SK-N-DZ (cell line): ENCODE measurements at regions not wholly inside any gene's neighbourhood (a gene's known extent, or its start where the extent isn't known, plus 50 kb on each side); places are given as distances from the start of the nearest gene placed in this dataset.

Experiments
- DNase-seq: peaks from one replicate; pipeline ENCODE4 v3.0.0-alpha.2; 2015; ENCODE audit warnings: low spot score

GRCh38 chr1:229884765-229885164 lies 182.3 kb upstream of the GALNT2 start:
- DNase-seq = no peak

DNA sequence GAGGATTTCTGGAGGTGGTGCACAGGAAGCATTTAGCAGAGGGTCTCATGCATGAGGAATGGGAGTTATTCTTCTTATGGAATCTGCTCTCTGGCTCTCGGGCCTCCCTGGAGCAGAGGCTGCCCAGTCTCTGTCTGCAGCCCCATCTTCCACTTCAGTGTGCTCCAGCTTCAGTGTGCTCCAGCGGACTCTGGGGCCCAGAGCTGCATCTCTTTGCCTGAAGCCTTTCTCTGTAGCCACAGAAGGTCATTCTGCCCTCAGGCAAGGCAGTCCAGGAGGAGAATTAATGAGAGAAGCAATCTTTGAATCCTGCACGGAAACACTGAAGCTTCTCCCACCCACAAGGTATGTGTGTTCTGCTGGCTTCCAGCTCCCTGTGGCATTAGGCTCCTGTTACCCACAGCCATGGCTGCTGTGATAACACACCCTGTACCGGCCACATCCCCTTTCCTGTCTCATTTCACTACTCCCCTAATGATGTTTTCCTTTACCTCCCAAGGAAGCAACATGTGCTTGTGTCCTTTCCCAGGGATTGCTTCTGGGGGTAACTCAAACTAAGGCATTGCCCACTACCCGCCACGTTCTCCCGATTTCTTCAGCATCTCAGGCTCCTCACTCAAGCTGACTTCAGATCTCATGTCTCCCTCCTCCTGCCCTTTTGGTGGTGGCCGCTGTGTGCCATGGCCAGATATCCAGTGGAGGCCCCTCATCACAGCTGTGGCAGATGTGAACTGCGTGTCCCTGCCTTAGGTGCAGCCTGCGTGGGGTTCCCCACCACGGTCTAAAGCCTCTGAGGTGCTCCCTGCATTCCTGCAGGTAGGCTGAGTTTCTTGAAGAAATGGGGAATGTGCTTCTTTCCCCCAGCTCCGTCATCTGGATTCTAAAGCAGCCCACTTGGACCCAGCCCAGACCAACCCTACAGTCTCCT lies 181.2 kb upstream of the GALNT2 start:
- DNase-seq = no peak

GRCh38 chr1:229886636-229887035 lies 180.4 kb upstream of the GALNT2 start:
- no peak for DNase-seq

DNA sequence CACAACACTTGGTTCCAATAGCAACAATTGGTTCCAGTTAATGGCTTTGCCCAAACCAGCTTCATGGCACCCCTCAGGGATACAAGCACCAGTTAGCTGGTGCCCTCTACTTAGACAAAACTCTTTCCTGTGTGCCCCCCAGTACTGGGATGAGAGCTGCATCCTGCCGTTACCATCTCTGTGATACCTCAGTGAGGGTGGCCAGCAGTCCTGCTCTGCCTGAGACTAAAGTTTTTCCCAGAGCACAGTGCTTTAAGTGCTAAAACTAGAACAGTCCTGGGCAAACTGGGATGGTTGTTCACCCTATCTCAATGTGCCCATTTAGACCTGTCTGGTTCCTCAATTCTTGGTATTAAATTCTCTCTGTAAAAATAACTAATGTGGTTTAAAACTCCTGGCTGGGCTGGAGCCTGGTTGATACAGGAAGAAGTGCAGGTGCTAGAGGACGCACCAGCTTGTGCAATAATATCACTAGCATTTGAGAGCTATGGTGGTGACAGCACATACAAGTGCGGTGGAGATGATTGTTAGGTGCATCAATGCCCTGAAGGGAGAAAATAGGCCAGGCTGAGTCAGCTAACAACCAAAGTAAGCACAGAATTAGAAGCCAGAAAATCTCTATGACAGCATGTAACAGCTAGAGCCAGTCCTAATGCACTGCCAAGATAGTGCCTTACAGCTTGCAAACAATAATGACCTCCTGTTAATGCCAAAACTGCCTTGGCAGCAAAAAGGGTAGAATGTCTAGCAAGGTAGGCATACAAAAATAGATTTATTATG lies 179.8 kb upstream of the GALNT2 start:
- DNase-seq = no peak

DNA sequence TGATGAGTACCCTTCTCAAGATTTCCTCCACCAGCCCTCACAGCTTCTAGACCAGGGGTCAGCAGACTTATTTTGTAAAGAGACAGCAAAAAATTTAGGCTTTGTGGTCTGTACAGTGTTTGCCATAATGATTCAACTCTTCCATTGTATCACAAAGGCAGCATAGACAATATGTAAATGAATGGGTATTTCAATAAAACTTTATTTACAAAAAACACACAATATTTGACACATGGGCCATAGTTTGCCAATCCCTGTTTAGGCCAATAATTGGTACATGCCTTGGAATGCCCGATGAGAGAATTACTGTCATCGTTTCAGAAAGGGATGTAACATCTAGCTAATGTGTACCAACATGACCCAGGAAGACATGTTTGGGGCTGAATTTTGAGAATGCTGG lies 178.9 kb upstream of the GALNT2 start:
- no peak for DNase-seq

DNA sequence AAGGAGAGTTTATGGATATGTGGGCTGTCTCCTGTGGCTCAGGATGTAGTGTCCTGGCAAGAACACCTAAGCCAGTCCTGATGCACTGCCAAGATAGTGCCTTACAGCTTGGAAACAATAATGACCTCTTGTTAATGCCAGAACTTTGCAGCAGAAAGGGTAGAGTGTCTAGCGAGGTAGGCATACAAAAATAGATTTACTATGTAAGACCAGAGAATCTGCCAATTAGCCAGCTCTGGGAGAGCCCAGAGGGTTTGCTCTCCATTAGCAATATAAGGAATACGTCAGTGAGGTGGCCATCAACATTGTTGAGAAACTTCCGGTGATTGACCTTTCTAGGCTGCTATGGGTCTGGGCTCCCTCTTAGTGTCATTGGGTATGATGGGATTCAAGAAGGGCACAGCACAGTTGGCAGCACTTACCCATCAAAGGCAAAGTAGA lies 178.5 kb upstream of the GALNT2 start:
- no peak for DNase-seq

DNA sequence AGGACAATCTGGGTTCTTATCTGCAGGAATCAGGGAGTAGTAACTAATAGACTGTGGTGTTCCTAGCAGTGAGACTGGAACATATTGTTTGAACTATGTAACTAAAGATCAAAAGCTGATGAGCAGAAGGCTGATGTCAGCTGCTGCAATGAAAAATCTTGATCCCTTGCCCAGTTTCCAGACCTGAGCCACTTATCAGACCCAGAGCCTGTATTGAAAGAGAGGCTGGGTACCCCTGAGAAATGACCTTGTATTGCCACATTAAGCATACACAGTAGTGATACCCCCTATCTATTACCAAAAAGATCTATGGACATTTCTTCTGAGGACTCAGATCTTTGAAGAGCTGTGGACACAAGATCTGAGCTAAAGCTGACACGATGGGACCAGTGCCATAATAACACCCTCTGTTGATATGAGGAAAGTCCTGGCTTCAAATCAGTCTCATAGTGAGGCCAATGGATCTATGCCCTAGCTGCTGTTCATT lies 178.0 kb upstream of the GALNT2 start:
- DNase-seq = no peak

DNA sequence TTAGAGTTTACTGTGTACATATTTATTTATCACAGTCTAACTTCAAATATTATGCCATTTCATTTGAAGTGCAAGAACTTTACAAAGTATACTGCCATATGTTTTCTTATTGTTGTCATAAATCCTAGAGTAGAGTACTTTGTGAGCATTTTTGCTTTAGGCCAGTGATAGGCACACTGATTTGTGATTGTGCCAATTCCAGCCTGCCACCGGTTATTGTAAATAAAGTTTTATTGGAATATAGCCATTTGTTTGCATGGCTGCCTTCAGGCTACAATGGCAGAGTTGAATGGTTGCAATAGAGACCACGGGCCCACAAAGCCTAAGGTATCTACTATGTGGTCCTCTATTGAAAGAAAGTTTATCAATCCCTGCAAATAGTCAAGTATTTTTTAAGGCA lies 175.8 kb upstream of the GALNT2 start:
- no peak for DNase-seq

DNA sequence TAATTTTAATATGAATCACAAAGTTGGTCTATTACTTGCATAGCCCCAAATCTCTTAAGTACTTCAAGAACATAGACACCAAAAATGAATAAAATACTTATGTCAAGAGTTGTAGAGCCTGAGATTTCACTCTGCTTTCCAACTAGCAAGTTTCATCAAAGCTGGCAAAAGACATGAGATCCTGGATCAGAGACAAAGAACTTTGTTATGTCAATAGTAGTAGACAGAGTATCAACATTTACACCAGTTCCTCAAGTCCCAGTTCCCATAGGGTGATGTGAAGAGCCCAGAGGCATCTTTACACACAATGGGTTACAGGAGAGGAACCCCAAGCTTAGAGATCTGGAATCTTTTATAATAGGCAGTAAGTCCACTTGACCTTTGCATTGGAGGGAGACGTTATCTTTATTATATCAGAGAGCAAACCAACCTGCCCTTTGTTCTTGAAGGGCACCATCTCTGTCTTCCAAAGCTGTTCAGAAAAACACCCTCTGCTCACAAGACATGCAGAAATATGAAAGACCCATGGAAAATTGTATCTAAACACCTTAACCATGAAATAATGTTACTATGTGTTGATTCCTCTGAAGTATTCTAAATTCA lies 174.4 kb upstream of the GALNT2 start:
- DNase-seq = no peak

GRCh38 chr1:229893762-229894444 lies 173.1 kb upstream of the GALNT2 start:
- DNase-seq = no peak

GRCh38 chr1:229894532-229894931 lies 172.5 kb upstream of the GALNT2 start:
- DNase-seq = no peak

- DNase-seq = no peak
Observed at GRCh38 chr1:229895605-229896004, 171.4 kb upstream of the GALNT2 start.

- DNase-seq = no peak
Observed at GRCh38 chr1:229896306-229896705, 170.7 kb upstream of the GALNT2 start.

GRCh38 chr1:229896861-229897260 lies 170.2 kb upstream of the GALNT2 start:
- no peak for DNase-seq

DNA sequence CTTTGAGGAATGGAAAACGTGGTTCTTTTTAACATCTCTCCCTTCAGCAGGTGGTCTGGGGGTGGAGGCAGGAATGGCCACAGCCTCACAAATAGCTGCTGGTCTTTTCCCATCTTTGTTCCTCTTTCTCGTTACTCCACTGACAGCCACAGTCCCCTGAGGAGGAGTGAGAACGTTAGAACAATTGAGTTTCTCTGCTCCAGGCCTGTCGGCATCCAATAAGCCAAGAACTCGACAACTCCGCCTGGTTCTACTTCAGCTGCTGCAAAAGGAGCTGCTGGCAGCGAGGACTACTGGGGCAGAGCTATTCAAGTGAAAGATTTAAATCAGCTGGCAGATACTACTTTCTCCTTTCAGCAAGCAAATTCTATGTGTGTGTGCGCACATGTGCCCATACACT lies 169.5 kb upstream of the GALNT2 start:
- DNase-seq = no peak

DNA sequence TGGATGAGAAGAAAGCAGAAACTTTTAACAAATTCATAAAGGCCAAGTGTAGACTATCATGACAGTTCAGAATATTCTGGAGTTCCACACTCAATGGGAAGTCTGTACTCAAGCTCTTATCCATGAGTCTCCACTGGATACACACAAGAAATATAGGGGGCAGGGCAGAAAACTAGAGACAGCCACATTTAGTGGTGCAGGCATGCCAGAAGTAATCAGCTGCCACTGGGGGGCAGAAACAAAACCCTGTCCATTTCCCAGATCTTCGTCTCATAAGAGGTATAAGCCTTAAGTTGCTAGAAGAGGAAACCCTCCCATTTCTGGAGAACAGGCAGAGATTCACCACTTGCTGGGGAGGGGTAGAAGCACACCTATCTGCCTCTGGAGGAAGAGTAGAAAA lies 166.8 kb upstream of the GALNT2 start:
- DNase-seq = no peak

DNA sequence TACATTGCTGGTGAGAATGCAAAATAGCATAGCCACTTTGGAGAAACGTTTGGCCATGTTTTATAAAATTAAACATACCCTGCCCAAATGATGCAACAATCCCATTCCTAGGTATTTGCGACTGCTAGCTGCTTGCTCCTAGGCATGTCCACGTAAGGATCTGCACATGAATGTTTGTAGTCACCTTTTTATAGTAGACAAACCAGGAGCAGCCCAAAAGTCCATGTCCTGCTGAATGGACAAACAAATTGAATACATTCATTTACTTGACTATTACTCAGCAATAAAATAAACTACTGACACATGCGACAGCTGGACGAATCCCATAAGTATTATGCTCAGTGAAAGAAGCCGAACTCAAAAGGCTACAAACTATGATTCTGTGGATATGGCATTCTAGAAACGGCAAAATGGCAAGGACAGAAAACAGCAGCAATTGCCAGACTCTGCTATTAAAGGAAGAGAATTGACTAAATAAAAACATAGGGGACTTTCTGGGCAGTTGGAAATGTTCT lies 161.9 kb upstream of the GALNT2 start:
- no peak for DNase-seq

DNA sequence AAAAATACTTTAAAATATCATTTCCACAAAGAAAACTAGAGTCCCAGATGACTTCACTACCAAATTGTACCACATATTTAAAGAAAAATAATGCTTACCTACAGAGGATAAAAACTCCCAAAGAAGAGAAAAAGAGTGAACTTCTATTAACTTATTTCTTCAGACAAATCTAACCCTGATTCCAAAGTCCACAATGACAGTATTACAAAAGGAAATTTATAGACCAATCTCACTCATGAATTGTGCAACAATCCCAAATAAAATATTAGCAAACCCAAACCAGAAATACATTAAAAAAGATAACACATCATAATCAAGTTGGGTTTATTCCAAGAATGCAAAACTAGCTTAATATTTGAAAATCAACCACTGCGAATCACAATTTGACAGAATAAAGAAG lies 161.4 kb upstream of the GALNT2 start:
- no peak for DNase-seq

- no peak for DNase-seq
Observed at GRCh38 chr1:229907884-229908638, 159.0 kb upstream of the GALNT2 start.

GRCh38 chr1:229908689-229909088 lies 158.3 kb upstream of the GALNT2 start:
- no peak for DNase-seq

DNA sequence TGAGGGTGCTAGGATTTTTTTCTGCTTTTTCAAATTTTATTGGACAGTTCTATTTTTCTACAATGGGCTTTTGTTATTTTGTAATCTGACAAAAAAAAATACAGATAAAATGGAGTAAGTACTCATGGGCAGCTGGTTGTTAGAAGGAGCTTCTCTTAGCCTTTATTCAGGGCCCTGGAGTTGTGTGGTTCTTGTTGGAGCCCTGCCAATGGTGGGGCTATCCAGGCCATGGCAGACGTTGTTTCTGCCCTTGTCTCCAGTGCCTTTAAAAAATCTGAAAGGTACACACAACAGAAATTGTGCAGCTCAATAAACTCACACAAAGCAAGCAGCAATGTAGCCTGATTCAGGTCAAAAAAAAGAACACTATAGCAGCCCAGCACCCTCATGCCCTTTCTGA lies 153.5 kb upstream of the GALNT2 start:
- no peak for DNase-seq
